ENCODE measurements at regions not wholly inside any gene's neighbourhood (a gene's known extent, or its start where the extent isn't known, plus 50 kb on each side); places are given as distances from the start of the nearest gene placed in this dataset.

DNA sequence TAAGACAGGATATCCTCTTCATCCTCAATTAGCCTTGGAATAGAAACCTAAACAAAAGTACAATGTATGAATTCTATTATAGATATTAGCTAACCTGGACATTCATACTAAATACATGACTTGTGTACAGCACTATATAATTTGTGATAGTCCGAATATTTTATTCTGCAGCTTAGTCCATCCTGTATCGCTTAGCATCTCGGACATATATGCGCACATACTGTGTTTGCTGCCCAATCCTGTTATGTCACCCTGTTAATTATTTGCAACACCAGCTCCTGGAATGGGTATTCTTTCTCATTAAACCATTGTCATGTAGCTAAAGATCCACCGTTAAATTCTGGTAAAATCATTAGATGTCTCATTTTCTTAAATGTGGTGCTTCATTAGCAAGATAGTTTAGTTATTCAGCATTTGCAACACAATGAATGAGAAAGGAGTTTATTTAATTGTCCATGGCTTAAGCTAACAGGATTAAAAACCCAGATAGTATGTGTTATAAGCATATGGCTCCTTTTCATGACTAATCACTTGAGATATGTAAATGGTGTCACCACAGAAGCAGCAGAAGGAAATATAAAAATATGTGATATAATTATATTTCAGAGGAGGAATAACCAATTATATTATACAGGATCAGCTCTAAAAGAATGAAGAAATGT lies 156.0 kb upstream of the ARHGAP5 start:
- no peak for TF ChIP-seq OSR1 (CRISPR knock-in tag; IDR thresholded peaks at IDR 0.05)
- TF ChIP-seq ZNF565 (CRISPR knock-in tag; conservative IDR thresholded peaks at IDR 0.05; ENCODE audit: low read depth): no peak
- TF ChIP-seq PPARA (CRISPR knock-in tag; IDR thresholded peaks at IDR 0.05; ENCODE audit: borderline replicate concordance): no peak
- no peak for TF ChIP-seq ARNTL (CRISPR knock-in tag; IDR thresholded peaks at IDR 0.05; ENCODE audit: borderline replicate concordance, low read depth)
- TF ChIP-seq ZFP30 (CRISPR knock-in tag; IDR thresholded peaks at IDR 0.05): no peak
- TF ChIP-seq, protein P1, sequence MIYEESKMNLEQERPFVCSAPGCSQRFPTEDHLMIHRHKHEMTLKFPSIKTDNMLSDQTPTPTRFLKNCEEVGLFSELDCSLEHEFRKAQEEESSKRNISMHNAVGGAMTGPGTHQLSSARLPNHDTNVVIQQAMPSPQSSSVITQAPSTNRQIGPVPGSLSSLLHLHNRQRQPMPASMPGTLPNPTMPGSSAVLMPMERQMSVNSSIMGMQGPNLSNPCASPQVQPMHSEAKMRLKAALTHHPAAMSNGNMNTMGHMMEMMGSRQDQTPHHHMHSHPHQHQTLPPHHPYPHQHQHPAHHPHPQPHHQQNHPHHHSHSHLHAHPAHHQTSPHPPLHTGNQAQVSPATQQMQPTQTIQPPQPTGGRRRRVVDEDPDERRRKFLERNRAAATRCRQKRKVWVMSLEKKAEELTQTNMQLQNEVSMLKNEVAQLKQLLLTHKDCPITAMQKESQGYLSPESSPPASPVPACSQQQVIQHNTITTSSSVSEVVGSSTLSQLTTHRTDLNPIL (CRISPR knock-in tag; IDR thresholded peaks at IDR 0.05; ENCODE audit: low read depth): no peak
- no peak for TF ChIP-seq TCF4 (CRISPR knock-in tag; IDR thresholded peaks at IDR 0.05; ENCODE audit: borderline replicate concordance)
- TF ChIP-seq TOX (CRISPR knock-in tag; IDR thresholded peaks at IDR 0.05; ENCODE audit: borderline replicate concordance): no peak
- TF ChIP-seq, protein P2, sequence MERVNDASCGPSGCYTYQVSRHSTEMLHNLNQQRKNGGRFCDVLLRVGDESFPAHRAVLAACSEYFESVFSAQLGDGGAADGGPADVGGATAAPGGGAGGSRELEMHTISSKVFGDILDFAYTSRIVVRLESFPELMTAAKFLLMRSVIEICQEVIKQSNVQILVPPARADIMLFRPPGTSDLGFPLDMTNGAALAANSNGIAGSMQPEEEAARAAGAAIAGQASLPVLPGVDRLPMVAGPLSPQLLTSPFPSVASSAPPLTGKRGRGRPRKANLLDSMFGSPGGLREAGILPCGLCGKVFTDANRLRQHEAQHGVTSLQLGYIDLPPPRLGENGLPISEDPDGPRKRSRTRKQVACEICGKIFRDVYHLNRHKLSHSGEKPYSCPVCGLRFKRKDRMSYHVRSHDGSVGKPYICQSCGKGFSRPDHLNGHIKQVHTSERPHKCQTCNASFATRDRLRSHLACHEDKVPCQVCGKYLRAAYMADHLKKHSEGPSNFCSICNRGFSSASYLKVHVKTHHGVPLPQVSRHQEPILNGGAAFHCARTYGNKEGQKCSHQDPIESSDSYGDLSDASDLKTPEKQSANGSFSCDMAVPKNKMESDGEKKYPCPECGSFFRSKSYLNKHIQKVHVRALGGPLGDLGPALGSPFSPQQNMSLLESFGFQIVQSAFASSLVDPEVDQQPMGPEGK (CRISPR knock-in tag; IDR thresholded peaks at IDR 0.05; ENCODE audit: borderline replicate concordance): no peak
- TF ChIP-seq CSDC2 (CRISPR knock-in tag; IDR thresholded peaks at IDR 0.05): no peak
